BLaER1 treated with 17β-estradiol and CSF1 and Interleukin-3, amounts not matched to agents 10 nM and 100 nM (cell line): ENCODE measurements at regions not wholly inside any gene's neighbourhood (a gene's known extent, or its start where the extent isn't known, plus 50 kb on each side); places are given as distances from the start of the nearest gene placed in this dataset.

Experiments
- H3K27ac ChIP-seq, 11 experiments: shearing (Covaris generic); formaldehyde crosslinking; 2 replicates each; pipeline ENCODE4 v1.8.1; 2022
- H3K27me3 ChIP-seq, 11 experiments: shearing (Covaris generic); formaldehyde crosslinking; 2 replicates each; pipeline ENCODE4 v1.8.1; 2022
- H3K36me3 ChIP-seq, 11 experiments: shearing (Covaris generic); formaldehyde crosslinking; 2 replicates each; pipeline ENCODE4 v1.8.1; 2022
- H3K4me1 ChIP-seq, 10 experiments: shearing (Covaris generic); formaldehyde crosslinking; 2 replicates each; pipeline ENCODE4 v1.8.1; 2022
- H3K4me2 ChIP-seq, 11 experiments: shearing (Covaris generic); formaldehyde crosslinking; 2 replicates each; pipeline ENCODE4 v1.8.1; 2022
- H3K4me3 ChIP-seq, 10 experiments: shearing (Covaris generic); formaldehyde crosslinking; 2 replicates each; pipeline ENCODE4 v1.8.1; 2022
- H3K9ac ChIP-seq, 11 experiments: shearing (Covaris generic); formaldehyde crosslinking; 2 replicates each; pipeline ENCODE4 v1.8.1; 2022
- H3K9me3 ChIP-seq, 11 experiments: shearing (Covaris generic); formaldehyde crosslinking; replicated peaks in 1 of 11; 2 replicates each; pipeline ENCODE4 v1.8.1; 2022
- H4K20me1 ChIP-seq, 11 experiments: shearing (Covaris generic); formaldehyde crosslinking; 2 replicates each; pipeline ENCODE4 v1.8.1; 2022
- Cebpa-rat ChIP-seq, 11 experiments: shearing (Covaris generic); IDR thresholded peaks; 2 replicates each; pipeline ENCODE4 v1.8.1; 2022

DNA sequence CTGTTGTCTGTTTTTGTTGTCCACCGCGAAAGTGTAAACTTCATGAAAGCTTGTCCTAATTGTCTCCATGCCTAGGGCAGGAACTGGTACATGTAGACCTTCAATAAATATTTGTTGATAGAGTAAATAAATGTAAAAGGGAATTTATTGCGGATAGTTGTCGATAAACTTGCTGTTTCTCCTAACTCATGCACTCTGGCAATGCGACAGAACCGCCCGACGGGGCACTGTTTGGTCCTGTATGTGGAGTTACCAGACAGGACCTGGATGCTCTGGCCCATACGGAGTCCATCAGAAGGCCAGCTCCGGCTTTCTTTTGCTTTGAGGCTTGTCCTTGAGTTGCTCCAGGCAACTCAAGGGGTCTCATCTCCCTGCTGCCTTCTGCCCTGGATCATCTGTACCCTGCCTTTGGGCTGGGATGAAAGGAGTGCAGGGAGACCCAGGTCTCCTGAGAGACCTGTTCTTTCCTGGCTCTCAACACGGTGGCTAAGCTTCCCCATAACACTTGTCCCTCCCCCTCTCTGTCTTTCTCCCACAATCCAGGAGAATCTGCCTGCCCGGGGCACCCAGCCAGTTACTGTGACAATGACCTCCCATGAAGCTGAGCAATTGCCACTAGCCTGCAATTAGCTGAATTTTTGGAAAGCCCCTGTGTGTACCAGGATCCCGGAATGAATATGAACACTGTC, 149.5 kb upstream of the PTCH1 start:
- Histone ChIP-seq H3K9me3 (peaks cover 0 to 21% (median 12%) of the 10 kb centered on the region in 11 experiments; a peak in 10 of 22 replicates), H3K4me1 (peaks cover 0 to 6% (median 0%) of the 10 kb centered on the region in 10 experiments; a peak in 2 of 20 replicates), H3K27me3 (no peaks in the 10 kb centered on the region), H3K4me2 (no peak overlapping the region), H3K9ac (no peak overlapping the region), H3K36me3 (no peaks in the 10 kb centered on the region), H3K4me3 (no peak overlapping the region), H3K27ac (no peak overlapping the region), H4K20me1 (no peaks in the 10 kb centered on the region)
- no peak for TF ChIP-seq Cebpa-rat (IDR thresholded peaks at IDR 0.05)

- H3K9me3 ChIP-seq: peaks cover 0 to 4% (median 0%) of the 10 kb centered on the region in 11 experiments; a peak in 1 of 22 replicates
- H3K9ac ChIP-seq: no peak overlapping the region
- H4K20me1 ChIP-seq: no peaks in the 10 kb centered on the region
- H3K4me3 ChIP-seq: no peak overlapping the region
- H3K4me2 ChIP-seq: no peak overlapping the region
- no peak for TF ChIP-seq Cebpa-rat (IDR thresholded peaks at IDR 0.05)
- H3K27me3 ChIP-seq: no peaks in the 10 kb centered on the region
- no peaks in the 10 kb centered on the region for H3K36me3 ChIP-seq
- H3K27ac ChIP-seq: no peak overlapping the region
- H3K4me1 ChIP-seq: no peaks in the 10 kb centered on the region
These were observed 136.5 kb upstream of the PTCH1 start for GRCh38 chr9:95653246-95653645.

DNA sequence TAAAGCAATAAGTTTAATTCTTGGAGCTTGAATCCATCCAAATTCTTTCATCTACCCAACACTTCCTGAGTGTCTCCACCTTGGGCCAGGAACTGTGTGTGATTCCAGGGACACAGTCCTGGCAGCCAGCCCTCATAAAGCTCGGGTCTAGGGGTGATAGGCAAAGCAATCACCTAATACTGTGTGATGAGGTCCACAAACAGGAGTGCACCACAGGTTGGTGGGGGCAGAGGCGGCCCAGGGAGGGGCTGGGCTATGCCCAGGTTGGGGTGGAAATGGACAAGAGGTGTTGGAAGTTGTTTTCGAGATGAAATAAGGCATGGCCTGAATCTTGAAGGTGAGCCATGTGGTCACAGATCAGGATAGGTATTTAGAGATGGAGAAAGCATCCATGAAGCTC, 133.9 kb upstream of the PTCH1 start:
- H3K9ac ChIP-seq: no peak overlapping the region
- H3K36me3 ChIP-seq: no peaks in the 10 kb centered on the region
- no peak for TF ChIP-seq Cebpa-rat (IDR thresholded peaks at IDR 0.05)
- no peaks in the 10 kb centered on the region for H4K20me1 ChIP-seq
- H3K4me3 ChIP-seq: no peak overlapping the region
- H3K9me3 ChIP-seq: peaks cover 0 to 9% (median 4%) of the 10 kb centered on the region in 11 experiments; a peak in 8 of 22 replicates
- H3K4me1 ChIP-seq: no peaks in the 10 kb centered on the region
- no peaks in the 10 kb centered on the region for H3K27me3 ChIP-seq
- H3K4me2 ChIP-seq: no peak overlapping the region
- no peak overlapping the region for H3K27ac ChIP-seq

DNA sequence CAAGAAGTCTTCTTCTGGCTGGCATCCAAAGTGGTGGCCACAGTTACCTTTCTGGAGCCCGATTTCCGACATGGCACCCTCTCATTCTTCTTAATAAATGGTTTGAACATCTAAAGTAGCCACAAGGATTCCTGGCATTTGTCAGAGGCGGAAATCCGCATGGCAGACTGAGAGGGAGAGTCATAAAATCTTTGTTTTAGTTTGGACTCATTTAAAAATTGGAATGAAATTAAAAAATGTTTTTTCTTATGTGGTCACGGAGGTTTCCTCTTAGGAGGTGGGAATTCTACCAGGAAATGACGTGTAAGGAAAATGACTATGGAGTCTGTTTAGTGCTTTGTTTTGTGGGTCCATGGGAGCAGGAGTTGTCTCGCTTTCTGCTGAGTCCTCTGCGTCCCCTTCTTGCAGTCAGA, 133.0 kb upstream of the PTCH1 start:
- no peak for TF ChIP-seq Cebpa-rat (IDR thresholded peaks at IDR 0.05)
- Histone ChIP-seq H3K27ac (no peak overlapping the region), H3K27me3 (no peaks in the 10 kb centered on the region), H4K20me1 (no peaks in the 10 kb centered on the region), H3K36me3 (no peaks in the 10 kb centered on the region), H3K4me1 (no peaks in the 10 kb centered on the region), H3K9ac (no peak overlapping the region), H3K4me3 (no peak overlapping the region), H3K9me3 (peaks cover 0 to 13% (median 7%) of the 10 kb centered on the region in 11 experiments; a peak in 8 of 22 replicates), H3K4me2 (no peak overlapping the region)

- Histone ChIP-seq H3K4me3 (no peak overlapping the region), H3K4me1 (no peaks in the 10 kb centered on the region), H3K9me3 (peaks cover 0 to 13% (median 7%) of the 10 kb centered on the region in 11 experiments; a peak in 8 of 22 replicates), H3K27ac (no peak overlapping the region), H3K9ac (no peak overlapping the region), H4K20me1 (no peaks in the 10 kb centered on the region), H3K27me3 (no peaks in the 10 kb centered on the region), H3K36me3 (no peaks in the 10 kb centered on the region), H3K4me2 (no peak overlapping the region)
- TF ChIP-seq Cebpa-rat (IDR thresholded peaks at IDR 0.05): no peak
These were observed 131.5 kb upstream of the PTCH1 start for GRCh38 chr9:95648225-95648624.

- Histone ChIP-seq H3K27me3 (no peaks in the 10 kb centered on the region), H4K20me1 (no peaks in the 10 kb centered on the region), H3K9me3 (peaks cover 0 to 13% (median 7%) of the 10 kb centered on the region in 11 experiments; a peak in 8 of 22 replicates), H3K36me3 (no peaks in the 10 kb centered on the region), H3K4me1 (no peaks in the 10 kb centered on the region), H3K4me2 (no peak overlapping the region), H3K9ac (no peak overlapping the region), H3K27ac (no peak overlapping the region), H3K4me3 (no peak overlapping the region)
- TF ChIP-seq Cebpa-rat (IDR thresholded peaks at IDR 0.05): no peak
These were observed 129.2 kb upstream of the PTCH1 start for GRCh38 chr9:95645992-95646391.

- Histone ChIP-seq H3K27me3 (no peaks in the 10 kb centered on the region), H3K9me3 (peaks cover 0 to 13% (median 7%) of the 10 kb centered on the region in 11 experiments; a peak in 8 of 22 replicates), H3K9ac (no peak overlapping the region), H4K20me1 (no peaks in the 10 kb centered on the region), H3K4me3 (no peak overlapping the region), H3K36me3 (no peaks in the 10 kb centered on the region), H3K4me2 (no peak overlapping the region), H3K4me1 (no peaks in the 10 kb centered on the region), H3K27ac (no peak overlapping the region)
- no peak for TF ChIP-seq Cebpa-rat (IDR thresholded peaks at IDR 0.05)
These were observed 128.8 kb upstream of the PTCH1 start for GRCh38 chr9:95645579-95645978.

GRCh38 chr9:95644377-95644776, 127.6 kb upstream of the PTCH1 start:
- no peak overlapping the region for H3K27ac ChIP-seq
- H3K36me3 ChIP-seq: no peaks in the 10 kb centered on the region
- no peak overlapping the region for H3K4me2 ChIP-seq
- no peaks in the 10 kb centered on the region for H3K4me1 ChIP-seq
- H3K27me3 ChIP-seq: no peaks in the 10 kb centered on the region
- H3K9me3 ChIP-seq: peaks cover 0 to 13% (median 7%) of the 10 kb centered on the region in 11 experiments; a peak in 8 of 22 replicates
- no peaks in the 10 kb centered on the region for H4K20me1 ChIP-seq
- no peak for TF ChIP-seq Cebpa-rat (IDR thresholded peaks at IDR 0.05)
- H3K9ac ChIP-seq: no peak overlapping the region
- H3K4me3 ChIP-seq: no peak overlapping the region

- no peaks in the 10 kb centered on the region for H4K20me1 ChIP-seq
- H3K4me2 ChIP-seq: no peak overlapping the region
- H3K27ac ChIP-seq: no peak overlapping the region
- H3K9me3 ChIP-seq: peaks cover 0 to 13% (median 7%) of the 10 kb centered on the region in 11 experiments; a peak in 9 of 22 replicates
- H3K27me3 ChIP-seq: no peaks in the 10 kb centered on the region
- no peaks in the 10 kb centered on the region for H3K36me3 ChIP-seq
- no peaks in the 10 kb centered on the region for H3K4me1 ChIP-seq
- no peak overlapping the region for H3K9ac ChIP-seq
- no peak for TF ChIP-seq Cebpa-rat (IDR thresholded peaks at IDR 0.05)
- no peak overlapping the region for H3K4me3 ChIP-seq
These were observed 126.8 kb upstream of the PTCH1 start for GRCh38 chr9:95643619-95644018.

- Histone ChIP-seq H3K4me2 (no peak overlapping the region), H4K20me1 (no peaks in the 10 kb centered on the region), H3K27ac (no peak overlapping the region), H3K4me3 (no peak overlapping the region), H3K9ac (no peak overlapping the region), H3K36me3 (no peaks in the 10 kb centered on the region), H3K4me1 (0 out of 20 replicates have a peak, but pooled peaks cover 0 to 1% (median 0%) of the 10 kb centered on the region in 10 experiments), H3K9me3 (peaks cover 0 to 21% (median 12%) of the 10 kb centered on the region in 11 experiments; a peak in 13 of 22 replicates), H3K27me3 (no peaks in the 10 kb centered on the region)
- TF ChIP-seq Cebpa-rat (IDR thresholded peaks at IDR 0.05): no peak
These were observed 125.4 kb upstream of the PTCH1 start for GRCh38 chr9:95642189-95642588.
